WERI-Rb-1 (cell line): ENCODE measurements at regions not wholly inside any gene's neighbourhood (a gene's known extent, or its start where the extent isn't known, plus 50 kb on each side); places are given as distances from the start of the nearest gene placed in this dataset.

Source experiments
- DNase-seq: peaks from one replicate; pipeline ENCODE4 v3.0.0-alpha.2; 2020
- H3K27ac ChIP-seq: fragments of 250-450 bp; sonication (Bioruptor Pico); 2 replicates; pipeline ENCODE4 v1.5.1; 2020; ENCODE audit warnings: mild to moderate bottlenecking, moderate library complexity
- H3K27me3 ChIP-seq: fragments of 250-450 bp; sonication (Bioruptor Pico); 2 replicates; pipeline ENCODE4 v1.5.1; 2021; ENCODE audit warnings: mild to moderate bottlenecking, low read depth, moderate library complexity; ENCODE audit not compliant: insufficient read depth, severe bottlenecking
- H3K36me3 ChIP-seq: fragments of 250-450 bp; sonication (Bioruptor Pico); 2 replicates; pipeline ENCODE4 v1.5.1; 2020; ENCODE audit warnings: mild to moderate bottlenecking, moderate library complexity
- H3K4me3 ChIP-seq: 2 replicates; pipeline ENCODE4 v1.5.1; 2011; ENCODE audit warnings: low read depth, mild to moderate bottlenecking, control low read depth, low read length
- H3K9me3 ChIP-seq: fragments of 250-450 bp; sonication (Bioruptor Pico); 2 replicates; pipeline ENCODE4 v1.5.1; 2021; ENCODE audit warnings: mild to moderate bottlenecking, moderate library complexity; ENCODE audit not compliant: severe bottlenecking
- TF ChIP-seq, protein P1 (sequence below): IDR thresholded peaks from 2 replicates; pipeline ENCODE4 v1.5.1; 2011; ENCODE audit warnings: low read depth, mild to moderate bottlenecking, control low read depth, inconsistent platforms, low read length

DNA sequence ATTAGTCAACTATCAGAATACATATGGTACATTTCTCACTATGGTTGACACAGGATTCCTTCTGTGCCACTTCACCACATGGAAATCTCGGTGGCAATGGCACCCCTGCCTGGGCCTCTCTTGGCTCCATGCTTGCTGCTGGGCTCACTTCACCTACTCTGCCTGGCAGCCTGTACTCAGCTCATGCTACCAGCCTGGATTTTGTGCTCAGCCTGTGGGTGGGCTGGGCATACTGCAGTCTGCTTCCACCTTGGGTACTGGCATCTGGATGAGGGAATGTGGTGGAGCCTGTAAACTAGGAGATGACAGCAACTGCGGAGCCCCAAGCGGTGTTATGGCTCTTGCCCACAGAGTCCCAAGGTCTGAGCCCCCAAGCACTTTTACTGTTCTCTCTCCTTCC lies 604.1 kb downstream of the MTRR start:
- TF ChIP-seq, protein P1, sequence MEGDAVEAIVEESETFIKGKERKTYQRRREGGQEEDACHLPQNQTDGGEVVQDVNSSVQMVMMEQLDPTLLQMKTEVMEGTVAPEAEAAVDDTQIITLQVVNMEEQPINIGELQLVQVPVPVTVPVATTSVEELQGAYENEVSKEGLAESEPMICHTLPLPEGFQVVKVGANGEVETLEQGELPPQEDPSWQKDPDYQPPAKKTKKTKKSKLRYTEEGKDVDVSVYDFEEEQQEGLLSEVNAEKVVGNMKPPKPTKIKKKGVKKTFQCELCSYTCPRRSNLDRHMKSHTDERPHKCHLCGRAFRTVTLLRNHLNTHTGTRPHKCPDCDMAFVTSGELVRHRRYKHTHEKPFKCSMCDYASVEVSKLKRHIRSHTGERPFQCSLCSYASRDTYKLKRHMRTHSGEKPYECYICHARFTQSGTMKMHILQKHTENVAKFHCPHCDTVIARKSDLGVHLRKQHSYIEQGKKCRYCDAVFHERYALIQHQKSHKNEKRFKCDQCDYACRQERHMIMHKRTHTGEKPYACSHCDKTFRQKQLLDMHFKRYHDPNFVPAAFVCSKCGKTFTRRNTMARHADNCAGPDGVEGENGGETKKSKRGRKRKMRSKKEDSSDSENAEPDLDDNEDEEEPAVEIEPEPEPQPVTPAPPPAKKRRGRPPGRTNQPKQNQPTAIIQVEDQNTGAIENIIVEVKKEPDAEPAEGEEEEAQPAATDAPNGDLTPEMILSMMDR, result no peak
- Histone ChIP-seq H3K36me3 (no peaks in the 10 kb centered on the region), H3K27me3 (no peaks in the 10 kb centered on the region)

DNA sequence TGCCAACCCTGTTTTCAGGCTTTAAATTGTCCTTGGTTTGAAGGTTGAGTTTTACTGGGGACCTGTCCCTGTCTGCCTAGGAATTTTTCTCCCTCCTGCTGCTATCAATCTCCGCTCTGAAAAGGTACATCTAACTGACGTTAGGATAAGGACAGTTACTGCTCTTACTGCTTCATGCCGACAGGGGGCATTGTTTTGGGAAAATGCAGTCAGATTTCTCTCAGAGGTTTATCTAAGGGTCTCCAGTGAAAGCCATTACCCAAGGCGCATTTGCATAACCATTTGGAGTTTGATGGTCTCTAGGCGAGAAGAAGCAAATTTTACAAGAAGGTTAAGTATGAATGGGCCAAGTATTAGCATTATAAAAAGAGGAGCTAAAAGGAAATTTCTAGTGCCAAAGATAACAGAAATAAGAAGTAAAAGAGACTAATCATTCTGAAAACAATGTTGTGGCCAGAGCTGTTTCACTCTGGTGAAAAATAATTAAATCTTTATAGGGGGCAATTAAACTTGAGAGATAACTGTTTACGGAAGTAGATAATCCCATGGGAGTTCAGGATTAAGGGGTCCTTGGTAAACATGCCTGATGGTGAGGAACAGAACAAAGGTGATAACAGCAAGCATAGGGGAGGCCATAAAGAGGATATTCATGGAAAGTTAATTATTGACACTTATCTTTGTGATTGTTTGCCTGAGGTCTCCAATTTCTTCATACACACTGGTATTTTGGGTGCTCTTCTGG lies 605.0 kb downstream of the MTRR start:
- Histone ChIP-seq H3K4me3 (no peak overlapping the region), H3K27me3 (no peaks in the 10 kb centered on the region), H3K27ac (no peak overlapping the region), H3K9me3 (peaks cover 13% of the 10 kb centered on the region), H3K36me3 (no peaks in the 10 kb centered on the region)
- TF ChIP-seq, protein P1, result peak; percentile 36; the same call in 1 of the 2 replicates
- DNase-seq, result no peak

More for the DNA sequence above, 604.1 kb downstream of the MTRR start:
- Histone ChIP-seq H3K4me3 (no peak overlapping the region), H3K27ac (no peak overlapping the region), H3K9me3 (peaks cover 13% of the 10 kb centered on the region)
- DNase-seq, result no peak

DNA sequence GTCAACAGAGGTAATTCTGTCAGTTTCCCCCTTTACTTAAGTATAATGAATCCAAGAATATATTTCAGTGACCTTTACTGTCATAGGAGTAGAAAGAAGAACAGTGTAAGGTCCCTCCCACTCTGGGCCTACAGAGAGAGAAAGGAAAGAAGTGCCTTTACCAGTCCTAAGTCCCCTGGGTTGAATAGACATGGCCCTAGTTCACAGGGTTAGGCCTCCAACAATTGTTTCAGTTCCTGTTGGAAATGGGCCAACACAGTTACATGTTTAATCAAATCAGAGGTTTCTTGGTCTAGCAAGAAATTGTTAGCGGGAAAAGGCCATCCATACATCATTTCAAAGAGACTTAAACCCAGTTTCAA lies 605.6 kb downstream of the MTRR start:
- Histone ChIP-seq H3K27me3 (no peaks in the 10 kb centered on the region), H3K4me3 (no peak overlapping the region), H3K9me3 (peaks cover 13% of the 10 kb centered on the region), H3K27ac (no peak overlapping the region), H3K36me3 (no peaks in the 10 kb centered on the region)
- no peak for DNase-seq
- TF ChIP-seq, protein P1, result no peak

DNA sequence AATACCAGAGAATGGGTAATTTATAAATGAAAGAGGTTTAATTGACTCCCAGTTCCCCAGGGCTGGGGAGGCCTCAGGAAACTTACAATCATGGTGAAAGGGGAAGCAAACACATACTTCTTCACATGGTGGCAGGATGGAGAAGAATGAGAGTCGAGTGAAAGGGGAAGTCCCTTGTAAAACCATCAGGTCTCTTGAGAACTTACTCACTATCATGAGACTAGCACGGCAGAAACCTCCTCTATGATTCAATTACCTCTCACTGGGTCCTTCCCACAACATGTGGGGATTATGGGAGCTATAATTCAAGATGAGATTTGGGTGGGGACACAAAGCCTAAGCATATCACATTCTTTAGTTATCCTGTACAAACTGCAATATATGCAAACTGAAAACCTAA lies 609.4 kb downstream of the MTRR start:
- Histone ChIP-seq H3K27me3 (no peaks in the 10 kb centered on the region), H3K27ac (no peak overlapping the region), H3K9me3 (peaks cover 6% of the 10 kb centered on the region), H3K4me3 (no peak overlapping the region), H3K36me3 (no peaks in the 10 kb centered on the region)
- no peak for DNase-seq
- TF ChIP-seq, protein P1, result no peak

DNA sequence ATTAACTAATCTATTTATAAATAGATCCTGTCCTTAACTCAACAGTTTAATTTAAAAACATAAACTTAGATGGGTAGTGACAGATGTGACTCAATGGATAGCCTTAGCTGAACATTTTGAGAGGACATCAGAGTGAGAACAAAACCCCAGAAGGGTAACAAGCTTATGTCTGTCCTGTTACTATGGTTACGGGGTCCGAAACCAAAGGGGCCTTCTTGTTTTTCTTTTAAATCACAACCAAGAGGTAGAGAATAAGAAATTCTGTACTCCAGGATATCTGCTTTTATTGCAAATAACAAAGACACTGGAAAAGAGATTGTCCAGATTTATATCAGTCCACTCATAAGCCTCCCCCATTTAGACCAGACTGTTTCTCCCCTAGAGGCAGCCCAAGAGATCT lies 612.1 kb downstream of the MTRR start:
- DNase-seq, result no peak
- Histone ChIP-seq H3K27ac (no peak overlapping the region), H3K27me3 (no peaks in the 10 kb centered on the region), H3K9me3 (peaks cover 6% of the 10 kb centered on the region), H3K36me3 (no peaks in the 10 kb centered on the region), H3K4me3 (no peak overlapping the region)
- TF ChIP-seq, protein P1, result no peak

DNA sequence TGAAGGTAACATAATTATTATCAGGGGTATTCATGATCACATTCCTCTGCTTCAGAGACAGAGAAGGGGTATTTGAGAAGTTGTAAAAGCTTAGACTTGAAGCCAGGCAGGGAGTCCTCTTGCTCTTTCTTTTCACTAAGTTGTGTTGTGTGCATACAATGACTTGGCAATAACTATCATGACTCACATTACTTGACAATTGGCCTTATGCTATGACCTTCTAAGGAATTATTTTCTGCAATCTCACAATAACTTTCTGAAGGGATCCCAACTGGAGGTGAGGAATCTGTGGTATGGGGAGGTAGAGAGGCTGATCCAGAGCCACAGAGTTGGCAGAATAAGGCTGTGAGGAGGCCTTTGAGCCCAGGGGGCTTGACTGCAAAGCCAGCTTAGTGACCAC lies 622.3 kb downstream of the MTRR start:
- TF ChIP-seq, protein P1, result no peak
- no peaks in the 10 kb centered on the region for H3K36me3 ChIP-seq
- H3K4me3 ChIP-seq, result no peak overlapping the region
- peaks cover 9% of the 10 kb centered on the region for H3K9me3 ChIP-seq
- H3K27ac ChIP-seq, result no peak overlapping the region
- no peak for DNase-seq
- H3K27me3 ChIP-seq, result peaks cover 12% of the 10 kb centered on the region
